ENCODE measurements at regions not wholly inside any gene's neighbourhood (a gene's known extent, or its start where the extent isn't known, plus 50 kb on each side); places are given as distances from the start of the nearest gene placed in this dataset.
"Not testable (repeated sequence)": the region's sequence is repeated elsewhere in the genome, so short reads cannot be mapped to it uniquely, and the experiment has no call there.

DNA sequence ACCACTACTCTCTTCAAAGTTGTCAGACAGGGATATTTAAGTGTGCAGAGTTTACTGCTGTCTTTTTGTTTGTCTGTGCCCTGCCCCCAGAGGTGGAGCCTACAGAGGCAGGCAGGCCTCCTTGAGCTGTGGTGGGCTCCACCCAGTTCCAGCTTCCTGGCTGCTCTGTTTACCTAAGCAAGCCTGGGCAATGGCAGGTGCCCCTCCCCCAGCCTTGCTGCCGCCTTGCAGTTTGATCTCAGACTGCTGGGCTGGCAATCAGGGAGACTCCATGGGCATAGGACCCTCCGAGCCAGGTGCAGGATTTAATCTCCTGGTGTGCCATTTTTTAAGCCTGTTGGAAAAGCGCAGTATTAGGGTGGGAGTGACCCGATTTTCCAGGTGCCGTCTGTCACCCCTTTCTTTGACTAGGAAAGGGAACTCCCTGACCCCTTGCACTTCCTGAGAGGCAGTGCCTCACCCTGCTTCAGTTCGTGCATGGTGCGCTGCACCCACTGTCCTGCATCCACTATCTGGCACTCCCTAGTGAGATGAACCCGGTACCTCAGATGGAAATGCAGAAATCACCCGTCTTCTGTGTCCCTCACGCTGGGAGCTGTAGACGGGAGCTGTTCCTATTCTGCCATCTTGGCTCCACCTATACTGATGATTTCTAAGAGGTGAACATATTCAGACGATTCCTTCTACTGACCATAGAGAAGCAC is 167.6 kb downstream of the CXXC4 start:
- DNase-seq, result not testable (repeated sequence)

DNA sequence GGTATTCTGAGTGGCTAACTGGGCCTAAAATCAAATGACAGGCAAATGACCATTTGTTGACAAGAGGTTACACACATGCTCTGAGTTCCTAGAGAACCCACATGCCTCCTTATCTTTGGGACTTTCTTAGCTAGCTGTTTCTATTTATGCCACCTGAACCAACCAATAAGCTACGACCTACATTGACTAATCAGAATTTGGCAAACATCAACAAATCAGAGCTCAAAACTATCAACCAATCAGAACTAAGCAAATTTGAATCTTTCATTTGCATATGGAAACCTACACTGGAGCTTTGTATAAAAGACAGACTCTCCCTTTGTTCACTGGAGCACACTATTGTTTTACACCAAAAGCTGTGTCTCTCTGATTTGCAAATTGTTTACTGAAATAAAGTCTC is 192.0 kb downstream of the CXXC4 start:
- no peak for DNase-seq

- no peak for DNase-seq
Observed at GRCh38 chr4:104294811-104295210, 199.9 kb downstream of the CXXC4 start.

DNA sequence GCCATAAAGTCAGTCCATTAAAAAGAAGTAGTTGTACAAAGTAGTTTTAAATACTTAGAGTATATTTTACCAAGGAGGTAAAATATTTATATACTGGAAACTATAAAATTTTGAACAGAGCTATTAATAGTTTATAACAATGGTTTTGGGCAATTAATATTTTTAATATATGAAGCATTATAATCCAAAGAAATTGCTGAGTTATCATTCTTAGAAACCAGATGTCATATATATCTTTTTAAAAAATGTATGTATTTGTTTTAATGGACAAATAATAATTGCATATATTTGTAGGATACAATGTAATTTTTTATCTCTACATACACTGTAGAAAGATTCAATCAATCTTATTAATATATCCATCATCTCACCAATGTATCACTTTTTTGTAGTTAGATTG is 207.8 kb downstream of the CXXC4 start:
- DNase-seq, result no peak

- no peak for DNase-seq
Observed at GRCh38 chr4:104283303-104283702, 211.4 kb downstream of the CXXC4 start.

GRCh38 chr4:104279744-104280143 is 214.9 kb downstream of the CXXC4 start:
- no peak for DNase-seq

DNA sequence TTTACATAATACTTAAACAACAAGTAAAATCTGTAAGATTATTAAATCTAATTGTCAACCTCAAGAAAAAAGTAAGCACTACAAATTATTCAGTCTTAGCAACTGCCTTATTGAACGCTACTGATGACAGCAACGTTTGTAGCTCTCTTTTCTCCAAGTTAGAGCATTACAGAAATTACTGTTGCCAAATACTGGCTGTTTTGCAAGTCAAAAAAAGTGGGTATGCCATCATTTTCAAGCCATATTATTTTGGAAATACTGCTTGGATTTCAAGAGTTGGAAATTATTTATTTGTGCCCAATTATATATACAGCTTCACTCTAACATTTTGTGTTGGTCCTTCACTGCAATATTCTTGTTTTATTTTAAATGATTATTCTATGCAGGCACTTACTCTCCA is 221.7 kb downstream of the CXXC4 start:
- no peak for DNase-seq

- not testable (repeated sequence) for DNase-seq
Observed at GRCh38 chr4:104269603-104270002, 225.1 kb downstream of the CXXC4 start.

GRCh38 chr4:104263100-104263499 is 231.6 kb downstream of the CXXC4 start:
- no peak for DNase-seq

DNA sequence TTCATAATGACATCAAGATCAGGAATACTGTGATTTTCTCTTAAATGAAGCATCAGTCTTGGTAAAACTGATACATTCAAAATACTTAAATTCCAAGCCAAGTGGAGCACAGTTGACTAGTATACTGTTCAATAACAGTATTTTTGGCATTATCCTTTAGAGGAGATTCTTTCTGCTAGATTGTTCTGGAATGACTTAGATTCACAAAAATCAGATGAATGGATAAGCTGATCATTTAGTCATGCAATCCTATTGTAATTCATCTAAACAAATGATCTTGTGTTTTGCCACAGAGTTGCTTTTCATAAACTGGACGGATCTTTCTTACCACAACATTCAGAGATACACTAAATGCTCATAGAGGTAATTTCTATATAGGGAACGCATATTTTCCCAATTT is 232.0 kb downstream of the CXXC4 start:
- no peak for DNase-seq

DNA sequence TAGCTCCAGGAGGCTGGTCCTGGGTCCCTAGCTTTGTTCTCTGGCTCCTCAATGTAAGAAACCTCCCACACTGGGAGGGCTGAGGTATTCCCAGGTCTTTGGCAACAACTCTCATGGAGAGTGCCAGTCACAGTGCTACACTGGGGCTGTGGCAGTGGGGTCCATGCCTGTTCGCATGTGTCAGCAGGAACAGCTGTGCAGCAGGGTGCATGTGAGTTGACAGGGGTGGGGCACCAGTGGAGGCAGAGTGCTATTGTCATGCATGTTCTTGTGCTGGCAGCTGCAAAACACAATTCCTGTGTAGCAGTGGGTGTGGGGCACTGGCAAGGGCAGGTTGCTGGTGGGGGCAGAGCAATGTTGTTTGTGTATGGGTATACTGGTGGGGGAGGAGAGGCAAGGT is 246.0 kb downstream of the CXXC4 start:
- no peak for DNase-seq

DNA sequence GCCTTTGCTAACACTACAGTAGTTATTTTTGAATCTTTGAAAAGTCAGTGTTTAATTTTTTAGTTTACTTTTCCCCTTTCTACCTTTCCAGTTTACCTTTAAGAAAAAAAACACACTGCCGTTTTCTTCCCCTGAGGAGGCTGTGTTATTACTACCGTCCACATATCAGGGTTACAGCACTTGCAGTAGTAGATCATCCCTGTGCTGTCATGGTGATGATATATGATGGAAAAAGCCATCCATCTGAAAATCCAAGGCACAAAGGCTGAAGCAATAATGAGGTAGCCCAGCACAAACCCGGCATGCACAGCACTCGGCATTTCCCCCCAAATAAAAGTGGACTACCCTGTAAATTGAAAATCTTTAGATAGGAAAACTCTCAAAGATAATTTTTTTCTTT is 258.7 kb downstream of the CXXC4 start:
- no peak for DNase-seq

DNA sequence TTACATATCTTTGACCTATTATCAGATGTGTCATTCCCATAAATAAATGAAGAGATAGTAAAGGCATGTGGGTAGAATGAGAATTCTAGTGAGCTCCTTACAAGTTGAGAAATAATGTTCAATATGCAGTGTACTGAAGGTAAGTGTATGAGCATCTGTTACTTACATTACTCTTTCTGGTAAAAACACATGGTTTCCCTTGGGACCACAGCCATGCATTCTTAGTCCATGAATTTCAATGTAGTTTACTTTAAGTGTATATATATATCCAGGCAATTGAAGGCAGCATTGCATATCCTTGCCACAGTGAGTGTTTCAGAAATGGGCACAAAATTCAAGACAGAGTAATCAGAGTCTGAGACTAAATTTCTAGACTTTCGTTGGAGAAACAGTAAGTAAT is 277.2 kb downstream of the CXXC4 start:
- DNase-seq, result no peak

DNA sequence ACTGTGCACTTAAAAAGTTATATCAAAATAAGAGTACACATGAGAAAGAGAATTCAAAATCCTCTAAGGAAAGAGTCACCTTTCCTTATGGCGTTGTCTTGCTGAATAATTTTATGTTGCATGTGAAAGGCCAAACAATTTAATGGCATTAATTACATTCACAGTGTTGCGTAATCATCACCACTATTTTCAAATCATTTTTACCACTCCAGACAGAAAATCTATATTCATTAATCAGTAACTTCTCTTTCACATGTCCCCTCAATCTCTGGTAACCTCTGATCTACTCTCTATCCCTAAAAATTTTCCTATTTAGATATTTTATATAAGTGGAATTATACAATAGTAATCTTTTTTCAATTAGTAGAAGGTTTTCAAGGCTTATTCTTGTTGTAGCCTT is 283.0 kb downstream of the CXXC4 start:
- DNase-seq, result no peak

- no peak for DNase-seq
Observed at GRCh38 chr4:104210420-104210819, 284.3 kb downstream of the CXXC4 start.

DNA sequence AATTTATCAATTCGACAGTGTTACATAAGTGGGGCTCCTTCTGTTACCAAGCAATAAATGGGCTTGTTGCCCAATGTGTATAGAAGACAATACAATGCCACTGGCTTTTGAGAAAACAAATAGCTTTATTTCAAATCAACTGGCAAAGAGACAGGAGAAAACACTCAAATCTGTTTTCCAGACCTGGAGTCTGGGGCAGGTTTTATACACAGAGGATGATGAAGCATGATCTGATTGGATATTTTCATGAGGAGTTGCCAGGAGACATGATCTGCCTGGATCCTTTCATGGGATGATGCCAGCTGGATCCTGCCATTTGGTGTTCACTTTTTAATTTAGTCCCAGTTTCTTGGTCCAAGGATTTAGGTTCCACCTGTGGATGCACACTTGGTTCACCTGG is 287.9 kb downstream of the CXXC4 start:
- no peak for DNase-seq

DNA sequence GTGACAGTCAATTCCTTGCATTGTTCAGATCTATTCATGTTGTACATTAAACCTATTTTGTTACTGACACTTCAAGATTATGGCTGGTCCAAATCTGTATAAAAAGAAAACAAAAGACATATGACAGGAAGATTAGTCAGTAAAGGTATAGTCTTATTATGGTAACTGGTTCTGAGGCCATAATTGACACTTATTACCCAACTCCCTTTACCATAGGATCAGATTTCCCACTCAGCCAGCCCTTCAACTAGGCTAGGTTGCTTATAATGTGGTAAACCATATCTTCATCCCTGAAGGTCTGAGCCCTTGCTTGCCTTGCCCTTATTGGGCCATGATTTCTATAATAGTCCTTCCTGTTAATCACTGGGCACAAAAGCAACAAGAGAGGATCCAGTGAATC is 289.6 kb downstream of the CXXC4 start:
- DNase-seq, result no peak

DNA sequence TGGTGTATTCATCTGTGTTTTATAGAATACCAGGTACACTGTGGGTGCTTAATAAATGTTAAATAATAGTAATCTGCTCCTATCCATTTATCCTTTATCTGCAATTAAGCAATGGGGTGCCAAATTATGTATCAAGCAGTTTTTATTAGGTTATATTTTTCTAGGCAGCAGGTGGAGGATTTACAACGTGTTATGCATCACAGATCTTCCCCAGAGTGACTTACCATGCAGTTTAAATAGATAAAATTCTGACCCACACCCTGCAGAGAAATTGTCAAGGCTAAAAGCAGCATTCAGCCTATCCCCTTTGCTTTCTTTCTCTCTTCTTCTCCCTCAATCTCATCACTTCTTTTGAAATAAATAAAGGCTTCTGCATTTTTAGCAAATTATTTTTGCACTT is 306.4 kb downstream of the CXXC4 start:
- no peak for DNase-seq

DNA sequence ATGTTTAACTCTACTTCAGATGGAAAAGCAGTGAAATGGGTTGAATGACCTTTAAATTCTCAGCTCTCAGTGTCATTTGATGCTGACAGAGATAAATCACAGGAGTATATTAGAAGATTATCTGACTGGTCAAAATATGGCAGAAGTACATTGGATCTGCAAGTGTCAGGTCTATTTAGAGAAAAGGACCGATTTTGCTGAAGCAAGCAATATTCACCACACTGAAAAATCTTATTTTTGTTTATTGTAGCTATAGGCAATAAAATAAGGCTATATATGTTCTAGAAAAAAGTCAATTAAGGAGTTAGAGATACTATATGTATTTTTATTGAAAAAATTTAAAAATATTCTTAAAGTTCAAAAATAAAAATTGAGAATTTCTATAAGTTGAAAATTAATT is 325.3 kb downstream of the CXXC4 start:
- no peak for DNase-seq

- DNase-seq, result no peak
Observed at GRCh38 chr4:104166749-104167148, 327.9 kb downstream of the CXXC4 start.

DNA sequence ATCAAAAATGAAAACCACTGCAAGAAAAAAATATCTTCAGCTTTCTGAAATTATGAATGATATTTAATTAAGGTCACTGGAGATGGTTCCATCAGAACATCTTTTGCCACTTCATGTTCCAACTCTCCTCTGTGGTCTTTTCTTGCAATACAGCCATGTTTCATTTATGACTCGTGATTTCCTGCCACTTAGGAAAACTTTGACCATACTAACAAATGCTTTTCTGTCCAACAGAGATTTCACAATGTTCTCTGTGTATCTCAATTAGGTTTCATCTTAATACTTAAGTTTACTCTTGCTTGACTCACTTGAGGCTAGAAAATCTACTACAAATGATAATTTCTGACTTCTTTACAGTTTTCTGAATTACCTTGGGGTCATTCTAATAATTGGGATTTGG is 330.9 kb downstream of the CXXC4 start:
- DNase-seq, result no peak

GRCh38 chr4:104146048-104146447 is 348.6 kb downstream of the CXXC4 start:
- DNase-seq, result no peak

GRCh38 chr4:104138116-104138515 is 356.6 kb downstream of the CXXC4 start:
- DNase-seq, result no peak

DNA sequence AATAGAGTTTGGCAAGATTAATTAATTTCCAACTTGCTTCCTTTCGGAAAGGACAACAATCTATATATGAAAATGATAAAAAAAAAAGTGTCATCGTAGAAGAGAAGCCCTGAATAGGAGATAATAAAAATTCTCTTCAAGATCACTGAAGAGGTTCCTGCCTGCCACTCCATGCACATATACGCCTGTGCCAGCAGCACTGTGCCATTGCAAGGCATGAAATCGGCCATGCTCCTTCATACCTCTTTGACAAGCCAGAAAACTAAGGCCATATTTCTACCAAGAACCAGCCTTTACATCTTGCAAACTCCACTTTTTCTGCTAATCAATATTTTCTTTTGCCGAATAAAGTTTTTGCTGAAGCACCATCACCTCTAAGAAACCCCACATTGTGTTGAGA is 365.5 kb downstream of the CXXC4 start:
- DNase-seq, result no peak

DNA sequence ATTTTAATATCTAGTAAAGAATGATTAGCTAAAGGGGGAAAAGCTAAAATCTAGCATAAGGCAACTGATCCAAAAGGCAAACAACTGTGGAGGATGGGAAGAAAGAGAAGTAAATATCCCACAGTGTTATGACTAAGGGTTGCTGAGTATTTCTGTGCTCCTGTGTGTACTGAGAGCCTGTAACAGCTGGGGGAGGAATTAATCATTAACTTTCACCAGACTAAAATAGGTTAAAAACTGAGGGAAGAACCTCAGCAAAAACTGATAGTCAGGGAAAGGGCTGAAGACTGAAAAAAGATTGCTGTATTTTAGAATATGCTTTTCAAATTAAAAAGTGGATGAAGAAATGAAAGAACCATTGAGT is 365.9 kb downstream of the CXXC4 start:
- DNase-seq, result no peak

All from stimulated activated CD4-positive, alpha-beta T cell treated with anti-CD3 and anti-CD28 coated beads, Interleukin-2, amount 100 ng/mL, for 24 hours (primary cell).